Endothelial cell (in vitro differentiated cells): ENCODE measurements at regions not wholly inside any gene's neighbourhood (a gene's known extent, or its start where the extent isn't known, plus 50 kb on each side); places are given as distances from the start of the nearest gene placed in this dataset.

Experiments used
- DNase-seq: peaks from one replicate; pipeline ENCODE4 v3.0.0; 2021; ENCODE audit warnings: low spot score
- H3K27ac Mint-ChIP-seq: one replicate; pipeline ENCODE4 v1.8.0; 2021; ENCODE audit warnings: mixed read lengths, inconsistent platforms; ENCODE audit not compliant: unreplicated experiment
- H3K27me3 Mint-ChIP-seq: one replicate; pipeline ENCODE4 v1.8.0; 2021; ENCODE audit warnings: mild to moderate bottlenecking, moderate library complexity, mixed read lengths, inconsistent platforms; ENCODE audit not compliant: unreplicated experiment
- H3K36me3 Mint-ChIP-seq: one replicate; pipeline ENCODE4 v1.8.0; 2021; ENCODE audit warnings: mild to moderate bottlenecking, low read depth, mixed read lengths, inconsistent platforms; ENCODE audit not compliant: unreplicated experiment
- H3K4me1 Mint-ChIP-seq: one replicate; pipeline ENCODE4 v1.8.0; 2021; ENCODE audit warnings: mild to moderate bottlenecking, mixed read lengths, inconsistent platforms; ENCODE audit not compliant: unreplicated experiment
- H3K4me3 Mint-ChIP-seq: one replicate; pipeline ENCODE4 v1.8.0; 2021; ENCODE audit warnings: mild to moderate bottlenecking, mixed read lengths, inconsistent platforms; ENCODE audit not compliant: unreplicated experiment
- H3K9me3 Mint-ChIP-seq: one replicate; pipeline ENCODE4 v1.8.0; 2021; ENCODE audit warnings: mixed read lengths, inconsistent platforms; ENCODE audit not compliant: unreplicated experiment
- CTCF ChIP-seq: fragments of 200-600 bp; sonication (generic); IDR thresholded peaks from one replicate; pipeline ENCODE4 v1.5.0; 2021; ENCODE audit warnings: antibody characterized with exemption; ENCODE audit not compliant: unreplicated experiment

- Mint-ChIP-seq H3K9me3 (no peaks in the 10 kb centered on the region), H3K36me3 (no peaks in the 10 kb centered on the region), H3K27ac (no peak overlapping the region), H3K4me1 (no peaks in the 10 kb centered on the region), H3K4me3 (no peak overlapping the region), H3K27me3 (peaks cover 1% of the 10 kb centered on the region)
- no peak for TF ChIP-seq CTCF
- no peak for DNase-seq
Measured at GRCh38 chr11:95585069-95585751, 204.4 kb downstream of the FAM76B start.

GRCh38 chr11:95584589-95584988, 205.0 kb downstream of the FAM76B start:
- peaks cover 1% of the 10 kb centered on the region for H3K27me3 Mint-ChIP-seq
- no peak overlapping the region for H3K4me3 Mint-ChIP-seq
- DNase-seq = no peak
- H3K4me1 Mint-ChIP-seq = no peaks in the 10 kb centered on the region
- no peak overlapping the region for H3K27ac Mint-ChIP-seq
- no peaks in the 10 kb centered on the region for H3K9me3 Mint-ChIP-seq
- no peak for TF ChIP-seq CTCF
- H3K36me3 Mint-ChIP-seq = no peaks in the 10 kb centered on the region

- H3K36me3 Mint-ChIP-seq = no peaks in the 10 kb centered on the region
- H3K9me3 Mint-ChIP-seq = no peaks in the 10 kb centered on the region
- no peak overlapping the region for H3K4me3 Mint-ChIP-seq
- no peaks in the 10 kb centered on the region for H3K4me1 Mint-ChIP-seq
- no peak for TF ChIP-seq CTCF
- DNase-seq = no peak
- H3K27me3 Mint-ChIP-seq = peaks cover 1% of the 10 kb centered on the region
- H3K27ac Mint-ChIP-seq = no peak overlapping the region
Measured at GRCh38 chr11:95584180-95584579, 205.4 kb downstream of the FAM76B start.

GRCh38 chr11:95577716-95578460, 211.7 kb downstream of the FAM76B start:
- no peak for TF ChIP-seq CTCF
- no peak overlapping the region for H3K4me3 Mint-ChIP-seq
- DNase-seq = no peak
- H3K27me3 Mint-ChIP-seq = no peaks in the 10 kb centered on the region
- H3K36me3 Mint-ChIP-seq = no peaks in the 10 kb centered on the region
- no peaks in the 10 kb centered on the region for H3K4me1 Mint-ChIP-seq
- no peak overlapping the region for H3K27ac Mint-ChIP-seq
- no peaks in the 10 kb centered on the region for H3K9me3 Mint-ChIP-seq

GRCh38 chr11:95576146-95576845, 213.3 kb downstream of the FAM76B start:
- H3K4me3 Mint-ChIP-seq = no peak overlapping the region
- no peaks in the 10 kb centered on the region for H3K4me1 Mint-ChIP-seq
- no peak for TF ChIP-seq CTCF
- H3K36me3 Mint-ChIP-seq = no peaks in the 10 kb centered on the region
- peaks cover 3% of the 10 kb centered on the region for H3K27me3 Mint-ChIP-seq
- no peak overlapping the region for H3K27ac Mint-ChIP-seq
- no peak for DNase-seq
- H3K9me3 Mint-ChIP-seq = no peaks in the 10 kb centered on the region
